ENCODE measurements at regions not wholly inside any gene's neighbourhood (a gene's known extent, or its start where the extent isn't known, plus 50 kb on each side); places are given as distances from the start of the nearest gene placed in this dataset.

DNA sequence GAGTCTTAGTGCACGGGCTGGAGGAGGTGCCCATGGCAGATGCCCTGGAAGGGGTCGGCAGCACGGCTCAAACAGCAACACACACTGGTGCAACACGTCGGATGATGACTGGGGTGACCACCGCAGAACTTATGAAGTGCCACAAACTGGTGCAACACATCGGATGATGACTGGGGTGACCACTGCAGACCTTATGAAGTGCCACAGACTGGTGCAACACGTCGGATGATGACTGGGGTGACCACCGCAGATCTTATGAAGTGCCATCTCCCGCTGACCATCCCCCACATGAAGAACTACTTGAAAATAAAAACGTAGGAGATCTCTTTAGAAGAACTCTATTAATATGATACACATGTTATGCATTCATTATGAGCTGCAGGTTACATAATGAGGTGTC, 218.3 kb downstream of the TBXT start:
- Histone ChIP-seq H3K36me3 (no peaks in the 10 kb centered on the region), H3K27ac (replicated peaks in 1 of 4) (no peak overlapping the region), H3K27me3 (no peaks in the 10 kb centered on the region), H3K4me1 (no peaks in the 10 kb centered on the region), H3K9me3 (no peaks in the 10 kb centered on the region), H3K4me3 (no peak overlapping the region)
- no peak for DNase-seq (ENCODE audit: extremely low spot score)
- 93% methylated on average over 12 of the region's 12 CpGs for WGBS
- no peak for TF ChIP-seq EP300 (IDR thresholded peaks at IDR 0.05)
- no peak for TF ChIP-seq POLR2AphosphoS5 (IDR thresholded peaks at IDR 0.05)
- TF ChIP-seq, protein P1, sequence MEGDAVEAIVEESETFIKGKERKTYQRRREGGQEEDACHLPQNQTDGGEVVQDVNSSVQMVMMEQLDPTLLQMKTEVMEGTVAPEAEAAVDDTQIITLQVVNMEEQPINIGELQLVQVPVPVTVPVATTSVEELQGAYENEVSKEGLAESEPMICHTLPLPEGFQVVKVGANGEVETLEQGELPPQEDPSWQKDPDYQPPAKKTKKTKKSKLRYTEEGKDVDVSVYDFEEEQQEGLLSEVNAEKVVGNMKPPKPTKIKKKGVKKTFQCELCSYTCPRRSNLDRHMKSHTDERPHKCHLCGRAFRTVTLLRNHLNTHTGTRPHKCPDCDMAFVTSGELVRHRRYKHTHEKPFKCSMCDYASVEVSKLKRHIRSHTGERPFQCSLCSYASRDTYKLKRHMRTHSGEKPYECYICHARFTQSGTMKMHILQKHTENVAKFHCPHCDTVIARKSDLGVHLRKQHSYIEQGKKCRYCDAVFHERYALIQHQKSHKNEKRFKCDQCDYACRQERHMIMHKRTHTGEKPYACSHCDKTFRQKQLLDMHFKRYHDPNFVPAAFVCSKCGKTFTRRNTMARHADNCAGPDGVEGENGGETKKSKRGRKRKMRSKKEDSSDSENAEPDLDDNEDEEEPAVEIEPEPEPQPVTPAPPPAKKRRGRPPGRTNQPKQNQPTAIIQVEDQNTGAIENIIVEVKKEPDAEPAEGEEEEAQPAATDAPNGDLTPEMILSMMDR (IDR thresholded peaks at IDR 0.05), result no peak
- no peak for TF ChIP-seq POLR2A (IDR thresholded peaks at IDR 0.05; ENCODE audit: low read depth)
- intact Hi-C loops (cut with DNase I), result no loop called here

DNA sequence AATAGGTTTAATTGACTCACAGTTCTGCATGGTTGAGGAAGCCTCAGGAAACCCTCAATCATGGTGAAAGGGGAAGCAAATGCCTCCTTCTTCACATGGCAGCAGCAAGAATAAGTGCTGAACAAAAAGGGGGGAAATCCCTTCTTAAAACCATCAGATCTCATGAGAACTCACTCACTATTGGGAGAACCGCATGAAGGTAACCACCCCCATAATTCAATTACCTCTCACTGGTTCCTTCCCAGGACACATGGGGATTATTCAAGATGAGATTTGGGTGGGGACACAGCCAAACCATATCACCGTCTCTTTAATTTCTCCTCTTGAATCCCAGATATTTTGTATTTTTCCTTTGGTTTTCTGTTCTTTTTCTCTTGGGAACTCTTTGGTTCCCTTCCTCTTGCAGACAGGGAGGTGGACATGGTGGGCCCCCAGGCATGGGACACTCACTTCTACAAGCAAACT, 223.6 kb downstream of the TBXT start:
- 83% methylated on average over 2 of the region's 2 CpGs for WGBS
- Histone ChIP-seq H3K4me1 (no peaks in the 10 kb centered on the region), H3K27me3 (no peaks in the 10 kb centered on the region), H3K27ac (replicated peaks in 1 of 4) (no peak overlapping the region), H3K4me3 (no peak overlapping the region), H3K9me3 (no peaks in the 10 kb centered on the region), H3K36me3 (no peaks in the 10 kb centered on the region)
- DNase-seq (ENCODE audit: extremely low spot score), result no peak
- intact Hi-C loops (cut with DNase I), result no loop called here
- TF ChIP-seq, protein P1 (IDR thresholded peaks at IDR 0.05), result no peak
- TF ChIP-seq POLR2AphosphoS5 (IDR thresholded peaks at IDR 0.05) (no peak), POLR2A (IDR thresholded peaks at IDR 0.05; ENCODE audit: low read depth) (no peak), EP300 (IDR thresholded peaks at IDR 0.05) (no peak)

DNA sequence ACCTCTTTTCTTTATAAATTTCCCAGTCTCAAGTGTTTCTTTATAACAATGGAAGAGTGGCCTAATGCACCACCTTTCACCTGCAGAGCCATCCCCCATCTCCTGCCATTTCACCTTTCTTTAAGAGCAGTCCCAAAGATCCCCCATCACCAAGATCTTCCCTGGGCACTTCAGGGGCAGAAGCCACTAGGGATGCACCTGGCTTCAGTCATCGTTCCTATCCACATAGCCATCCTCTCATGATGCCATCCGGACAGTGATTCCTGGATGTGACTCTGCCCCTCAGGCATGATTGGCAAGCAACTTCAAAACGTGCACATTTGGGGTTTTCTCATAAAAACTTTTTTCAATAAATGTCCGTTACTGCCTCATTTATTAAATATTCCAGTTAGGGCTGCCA, 225.9 kb downstream of the TBXT start:
- H3K4me3 ChIP-seq, result no peak overlapping the region
- H3K36me3 ChIP-seq, result no peaks in the 10 kb centered on the region
- no peak for DNase-seq (ENCODE audit: extremely low spot score)
- H3K9me3 ChIP-seq, result no peaks in the 10 kb centered on the region
- TF ChIP-seq, protein P1 (IDR thresholded peaks at IDR 0.05), result no peak
- TF ChIP-seq POLR2AphosphoS5 (IDR thresholded peaks at IDR 0.05) (no peak), EP300 (IDR thresholded peaks at IDR 0.05) (no peak), POLR2A (IDR thresholded peaks at IDR 0.05; ENCODE audit: low read depth) (no peak)
- H3K4me1 ChIP-seq, result no peaks in the 10 kb centered on the region
- 87% methylated on average over 4 of the region's 4 CpGs for WGBS
- H3K27me3 ChIP-seq, result no peaks in the 10 kb centered on the region
- intact Hi-C loops (cut with DNase I), result no loop called here
- no peak overlapping the region for H3K27ac ChIP-seq (replicated peaks in 1 of 4)

DNA sequence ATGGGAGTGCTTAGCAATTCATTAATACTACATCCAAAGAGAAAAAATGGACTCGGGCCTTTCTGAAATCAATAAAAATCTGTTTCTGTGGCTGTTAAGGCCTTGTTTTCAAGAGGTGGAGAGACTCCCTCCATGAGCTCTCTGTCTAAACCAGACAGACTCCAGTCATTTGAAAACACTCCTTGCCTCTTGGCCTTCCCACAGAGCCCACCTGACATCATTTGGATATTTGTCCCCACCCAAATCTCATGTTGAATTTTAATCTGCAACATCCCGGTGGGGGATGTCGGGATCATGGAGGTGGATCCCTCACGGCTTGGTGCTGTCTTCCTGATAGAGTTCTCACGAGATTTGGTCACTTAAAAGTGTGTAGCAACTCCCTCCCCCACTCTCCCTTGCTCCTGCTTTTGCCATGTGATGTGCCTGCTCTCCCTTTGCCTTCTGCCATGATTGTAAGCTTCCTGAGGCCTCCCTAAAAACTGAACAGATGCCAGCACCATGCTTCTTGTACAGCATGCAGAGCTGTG, 226.3 kb downstream of the TBXT start:
- 88% methylated on average over 5 of the region's 5 CpGs for WGBS
- H3K27ac ChIP-seq (replicated peaks in 1 of 4), result no peak overlapping the region
- H3K9me3 ChIP-seq, result no peaks in the 10 kb centered on the region
- no peak overlapping the region for H3K4me3 ChIP-seq
- DNase-seq (ENCODE audit: extremely low spot score), result no peak
- no peaks in the 10 kb centered on the region for H3K27me3 ChIP-seq
- intact Hi-C loops (cut with DNase I), result no loop called here
- no peaks in the 10 kb centered on the region for H3K4me1 ChIP-seq
- H3K36me3 ChIP-seq, result no peaks in the 10 kb centered on the region
- TF ChIP-seq, protein P1 (IDR thresholded peaks at IDR 0.05), result no peak
- TF ChIP-seq POLR2AphosphoS5 (IDR thresholded peaks at IDR 0.05) (no peak), EP300 (IDR thresholded peaks at IDR 0.05) (no peak), POLR2A (IDR thresholded peaks at IDR 0.05; ENCODE audit: low read depth) (no peak)

DNA sequence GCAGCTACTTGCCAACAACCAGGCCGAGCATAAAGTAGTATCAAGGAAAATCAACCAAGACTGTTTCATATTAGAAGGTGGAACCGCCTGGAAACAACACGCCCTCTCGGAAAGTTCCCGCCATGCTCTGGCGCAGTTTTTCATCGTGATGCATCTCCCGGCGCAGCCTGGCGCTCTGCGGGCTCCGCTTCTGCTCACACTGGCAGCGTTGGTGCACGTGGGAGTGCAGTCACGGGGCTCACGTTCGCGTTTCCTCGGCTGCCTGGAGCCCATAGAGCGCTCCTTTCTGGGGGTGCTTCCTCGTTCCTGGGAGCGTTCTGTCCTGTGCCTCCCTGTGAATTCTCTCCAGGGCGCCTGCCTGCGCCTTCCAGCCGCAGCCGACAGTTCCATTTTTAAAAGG, 227.3 kb downstream of the TBXT start:
- DNase-seq (ENCODE audit: extremely low spot score), result no peak
- H3K27me3 ChIP-seq, result no peaks in the 10 kb centered on the region
- no peaks in the 10 kb centered on the region for H3K36me3 ChIP-seq
- H3K9me3 ChIP-seq, result no peaks in the 10 kb centered on the region
- no peak overlapping the region for H3K27ac ChIP-seq (replicated peaks in 1 of 4)
- no peak overlapping the region for H3K4me3 ChIP-seq
- H3K4me1 ChIP-seq, result no peaks in the 10 kb centered on the region
- WGBS, result 87% methylated on average over 16 of the region's 26 CpGs
- intact Hi-C loops (cut with DNase I), result no loop called here
- TF ChIP-seq EP300 (IDR thresholded peaks at IDR 0.05) (no peak), POLR2A (IDR thresholded peaks at IDR 0.05; ENCODE audit: low read depth) (no peak), POLR2AphosphoS5 (IDR thresholded peaks at IDR 0.05) (no peak)
- TF ChIP-seq, protein P1 (IDR thresholded peaks at IDR 0.05), result no peak

All from esophagus muscularis mucosa (tissue), 4 donors.